GM23248 (cell line): ENCODE measurements at regions not wholly inside any gene's neighbourhood (a gene's known extent, or its start where the extent isn't known, plus 50 kb on each side); places are given as distances from the start of the nearest gene placed in this dataset.

ENCODE experiments used
- DNase-seq: peaks from one replicate; pipeline ENCODE4 v3.0.0-alpha.2; 2015
- H2AFZ ChIP-seq: fragments of 200-600 bp; sonication (generic); 2 replicates; pipeline ENCODE4 v1.6.1; 2016; ENCODE audit warnings: antibody characterized with exemption
- H3F3A ChIP-seq: fragments of 200-600 bp; sonication (generic); 2 replicates; pipeline ENCODE4 v1.6.1; 2016; ENCODE audit warnings: mild to moderate bottlenecking, antibody characterized with exemption, mixed run types; ENCODE audit not compliant: insufficient read depth
- H3K27ac ChIP-seq: fragments of 200-600 bp; sonication (generic); 2 replicates; pipeline ENCODE4 v1.5.1; 2016; ENCODE audit warnings: mild to moderate bottlenecking
- H3K27me3 ChIP-seq: fragments of 200-600 bp; sonication (generic); replicated peaks from 2 replicates; pipeline ENCODE4 v1.6.1; 2016; ENCODE audit warnings: mild to moderate bottlenecking; ENCODE audit not compliant: insufficient read depth
- H3K36me3 ChIP-seq: fragments of 200-600 bp; sonication (generic); 2 replicates; pipeline ENCODE4 v1.6.1; 2016; ENCODE audit warnings: low read depth, mild to moderate bottlenecking
- H3K4me1 ChIP-seq: fragments of 200-600 bp; sonication (generic); 2 replicates; pipeline ENCODE4 v1.6.1; 2016; ENCODE audit warnings: mild to moderate bottlenecking; ENCODE audit not compliant: insufficient read depth
- H3K4me2 ChIP-seq: fragments of 200-600 bp; sonication (generic); one replicate; pipeline ENCODE4 v1.6.1; 2016; ENCODE audit warnings: mild to moderate bottlenecking; ENCODE audit not compliant: unreplicated experiment
- H3K4me3 ChIP-seq: fragments of 200-600 bp; sonication (generic); 2 replicates; pipeline ENCODE4 v1.5.1; 2016; ENCODE audit warnings: mild to moderate bottlenecking
- H3K79me2 ChIP-seq: fragments of 200-600 bp; sonication (generic); 2 replicates; pipeline ENCODE4 v1.6.1; 2016; ENCODE audit warnings: mild to moderate bottlenecking; ENCODE audit not compliant: insufficient read depth
- H3K9ac ChIP-seq: fragments of 200-600 bp; sonication (generic); 2 replicates; pipeline ENCODE4 v1.6.1; 2016; ENCODE audit warnings: mild to moderate bottlenecking
- H3K9me2 ChIP-seq: fragments of 200-600 bp; sonication (generic); 2 replicates; pipeline ENCODE4 v1.6.1; 2016; ENCODE audit warnings: mixed run types, mild to moderate bottlenecking, moderate library complexity; ENCODE audit not compliant: insufficient read depth
- H3K9me3 ChIP-seq: fragments of 200-600 bp; sonication (generic); one replicate; pipeline ENCODE4 v1.6.1; 2017; ENCODE audit warnings: low read depth
- H4K20me1 ChIP-seq: fragments of 200-600 bp; sonication (generic); 2 replicates; pipeline ENCODE4 v1.6.0; 2016; ENCODE audit not compliant: insufficient read depth
- EZH2 ChIP-seq: fragments of 200-600 bp; sonication (generic); IDR thresholded peaks from 2 replicates; pipeline ENCODE4 v1.6.1; 2018; ENCODE audit warnings: antibody characterized with exemption, mild to moderate bottlenecking; ENCODE audit not compliant: insufficient read depth, poor library complexity, severe bottlenecking
- EZH2phosphoT487 ChIP-seq: fragments of 200-600 bp; sonication (generic); IDR thresholded peaks from 2 replicates; pipeline ENCODE4 v1.6.1; 2018; ENCODE audit warnings: antibody characterized with exemption, moderate library complexity, mild to moderate bottlenecking, low read depth; ENCODE audit not compliant: insufficient read depth
- WGBS, 2 experiments: methylation state at CpG; one replicate each; pipeline ENCODE4 v1.1.6; 2015 to 2017; ENCODE audit warnings: low lambda C conversion rate in 2 of 2, low coverage in 1 of 2; ENCODE audit errors: missing lambda C conversion rate in 2 of 2; 5-methylcytosine and 5-hydroxymethylcytosine counted together
- in situ Hi-C: fragments of 300-500 bp; cut with MboI; formaldehyde crosslinking; loops from 2 replicates; pipeline ENCODE4 v1.15.0; 2020

DNA sequence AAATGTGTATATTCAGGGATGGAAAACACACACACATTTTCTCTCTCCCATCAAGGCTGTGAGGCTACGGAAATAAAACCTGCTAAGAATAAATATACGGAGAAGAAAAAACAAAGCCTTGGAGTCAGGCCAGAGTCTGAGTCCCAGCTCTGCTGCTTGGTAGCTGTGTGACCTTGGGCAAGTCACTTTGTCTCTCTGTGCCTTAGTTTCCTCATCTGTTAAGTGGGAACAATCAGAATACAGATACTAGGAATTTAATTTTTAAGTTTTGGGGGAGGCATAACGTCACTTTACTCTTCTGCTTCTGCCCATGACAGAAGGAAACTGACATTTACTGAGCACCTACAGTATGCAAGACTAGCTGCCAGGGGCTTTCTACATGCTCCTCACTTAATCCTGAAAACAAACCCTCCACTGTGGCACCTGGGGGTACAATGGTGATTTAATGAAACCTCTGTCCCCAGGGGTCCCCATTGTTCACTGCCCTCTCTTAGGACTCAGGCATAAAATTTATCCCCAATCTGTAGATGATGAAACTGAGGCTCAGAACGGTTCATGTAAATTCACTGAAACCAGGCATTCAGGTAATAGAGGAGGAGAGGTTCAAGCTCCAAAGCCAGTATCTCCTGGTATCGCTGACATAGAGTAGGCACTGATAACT, 131.9 kb upstream of the SERPIND1 start:
- Histone ChIP-seq H3K9ac (no peak overlapping the region), H3K27me3 (peaks cover 47% of the 10 kb centered on the region), H2AFZ (no peak overlapping the region), H3K9me2 (no peaks in the 10 kb centered on the region), H3K4me3 (no peak overlapping the region), H3K4me1 (no peaks in the 10 kb centered on the region), H3K79me2 (no peaks in the 10 kb centered on the region), H3F3A (no peaks in the 10 kb centered on the region), H3K36me3 (no peaks in the 10 kb centered on the region), H3K9me3 (no peaks in the 10 kb centered on the region), H3K27ac (no peak overlapping the region), H3K4me2 (no peak overlapping the region), H4K20me1 (no peaks in the 10 kb centered on the region)
- TF ChIP-seq EZH2 (no peak), EZH2phosphoT487 (no peak)
- no peak for DNase-seq
- WGBS, 2 experiments = 67 to 68% methylated on average over 5 of the region's 5 CpGs
- in situ Hi-C loops = no loop called here

DNA sequence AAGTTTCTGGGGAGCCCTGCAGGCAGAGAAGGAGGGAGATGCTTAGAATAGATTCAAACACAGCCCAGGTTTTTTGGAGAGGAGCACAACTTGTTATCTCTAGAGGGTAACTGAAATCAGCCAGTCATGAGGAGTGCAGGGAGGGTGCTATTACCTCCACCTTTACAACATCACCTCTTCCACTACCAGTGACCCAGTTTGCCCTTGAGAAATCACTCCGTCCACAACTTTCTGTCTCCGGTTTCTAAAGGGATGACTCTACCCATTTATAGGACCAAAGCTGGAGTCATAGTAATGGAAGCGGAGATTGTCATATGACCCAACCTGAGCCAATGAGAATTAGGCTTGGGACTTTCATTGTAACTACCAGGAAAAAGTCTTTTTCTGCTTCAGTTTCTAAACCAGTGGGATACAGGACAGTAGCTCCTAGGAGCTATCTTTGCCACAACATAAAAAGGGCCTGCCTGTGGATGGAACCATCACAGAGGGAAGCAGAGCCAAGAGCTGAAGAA, 131.2 kb upstream of the SERPIND1 start:
- Histone ChIP-seq H4K20me1 (no peaks in the 10 kb centered on the region), H2AFZ (no peak overlapping the region), H3K9me3 (no peaks in the 10 kb centered on the region), H3K79me2 (no peaks in the 10 kb centered on the region), H3K4me2 (no peak overlapping the region), H3K9ac (no peak overlapping the region), H3K4me3 (no peak overlapping the region), H3K27me3 (peaks cover 40% of the 10 kb centered on the region), H3K4me1 (no peaks in the 10 kb centered on the region), H3K27ac (no peak overlapping the region), H3K36me3 (no peaks in the 10 kb centered on the region), H3F3A (no peaks in the 10 kb centered on the region), H3K9me2 (no peaks in the 10 kb centered on the region)
- WGBS, 2 experiments = 31 to 38% methylated on average over 3 of the region's 3 CpGs
- in situ Hi-C loops = no loop called here
- TF ChIP-seq EZH2 (no peak), EZH2phosphoT487 (no peak)
- no peak for DNase-seq

DNA sequence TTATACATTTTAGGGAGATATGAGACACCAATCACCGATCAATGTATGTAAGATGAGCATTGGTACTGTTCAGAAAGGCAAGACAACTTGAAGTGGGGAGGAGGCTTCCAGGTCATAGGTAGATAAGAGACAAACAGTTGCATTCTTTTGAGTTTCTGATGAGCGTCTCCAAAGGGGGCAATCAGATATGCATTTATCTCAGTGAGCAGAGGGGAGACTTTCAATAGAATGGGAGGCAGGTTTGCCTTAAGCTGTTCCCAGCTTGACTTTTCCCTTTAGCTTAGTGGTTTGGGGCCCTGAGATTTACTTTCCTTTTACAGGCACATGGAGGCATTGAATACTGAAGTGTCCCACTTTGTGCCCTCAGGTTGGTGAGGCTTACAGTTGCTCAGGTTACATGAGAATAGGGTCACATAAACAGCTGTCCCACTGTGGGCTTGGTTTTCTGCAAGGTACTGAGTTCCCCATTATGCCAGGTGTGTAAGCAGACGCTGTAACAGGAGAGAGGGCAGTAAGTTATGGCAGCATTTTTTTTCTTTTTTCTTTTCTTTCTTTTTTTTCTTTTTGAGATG, 129.8 kb upstream of the SERPIND1 start:
- no peak for TF ChIP-seq EZH2
- TF ChIP-seq EZH2phosphoT487 = no peak
- H3K27me3 ChIP-seq = peaks cover 26% of the 10 kb centered on the region; the same call in 1 of the 2 replicates
- H3F3A ChIP-seq = no peaks in the 10 kb centered on the region
- no peak overlapping the region for H3K9ac ChIP-seq
- no peaks in the 10 kb centered on the region for H3K79me2 ChIP-seq
- H3K4me2 ChIP-seq = no peak overlapping the region
- H3K4me3 ChIP-seq = no peak overlapping the region
- H3K4me1 ChIP-seq = no peaks in the 10 kb centered on the region
- no peak overlapping the region for H2AFZ ChIP-seq
- no peaks in the 10 kb centered on the region for H3K9me2 ChIP-seq
- WGBS, 2 experiments = 55 to 60% methylated on average over 3 of the region's 3 CpGs
- no peaks in the 10 kb centered on the region for H3K36me3 ChIP-seq
- in situ Hi-C loops = no loop called here
- H3K27ac ChIP-seq = no peak overlapping the region
- no peaks in the 10 kb centered on the region for H3K9me3 ChIP-seq
- no peak for DNase-seq
- no peaks in the 10 kb centered on the region for H4K20me1 ChIP-seq

DNA sequence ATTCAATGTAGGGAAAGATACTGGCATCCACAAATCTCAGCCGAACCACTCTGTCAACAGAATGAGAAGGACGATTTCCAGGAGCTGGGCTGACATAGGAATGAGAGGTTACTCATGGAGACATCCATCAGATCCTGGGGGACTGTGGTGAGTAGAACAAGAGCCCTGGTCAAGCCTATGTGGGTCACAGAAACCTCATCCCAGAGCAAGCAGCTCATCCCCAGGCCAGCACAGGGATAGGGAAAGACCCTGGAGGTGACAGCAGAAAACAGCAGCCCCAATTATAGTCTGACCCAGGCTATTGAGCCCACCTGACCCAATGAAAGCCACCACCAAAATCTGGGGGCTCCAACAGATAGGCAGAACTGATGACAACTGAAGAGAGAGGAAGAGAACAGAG, 128.0 kb upstream of the SERPIND1 start:
- no peak overlapping the region for H3K4me2 ChIP-seq
- H3K36me3 ChIP-seq = no peaks in the 10 kb centered on the region
- WGBS, 2 experiments = 36% methylated on average over 2 of the region's 2 CpGs
- H4K20me1 ChIP-seq = no peaks in the 10 kb centered on the region
- H3K9ac ChIP-seq = no peak overlapping the region
- TF ChIP-seq EZH2 (no peak), EZH2phosphoT487 (no peak)
- no peak overlapping the region for H3K27ac ChIP-seq
- no peak for DNase-seq
- H3K9me3 ChIP-seq = no peaks in the 10 kb centered on the region
- no peak overlapping the region for H3K4me3 ChIP-seq
- H3K4me1 ChIP-seq = no peaks in the 10 kb centered on the region
- no peak overlapping the region for H2AFZ ChIP-seq
- H3K27me3 ChIP-seq = peaks cover 23% of the 10 kb centered on the region; the same call in 1 of the 2 replicates
- no peaks in the 10 kb centered on the region for H3K9me2 ChIP-seq
- in situ Hi-C loops = no loop called here
- no peaks in the 10 kb centered on the region for H3F3A ChIP-seq
- H3K79me2 ChIP-seq = no peaks in the 10 kb centered on the region
